Activated T-cell treated with anti-CD3 and anti-CD28 coated beads for 24 hours (primary cell): ENCODE measurements at regions not wholly inside any gene's neighbourhood (a gene's known extent, or its start where the extent isn't known, plus 50 kb on each side); places are given as distances from the start of the nearest gene placed in this dataset.

ENCODE experiments used
- DNase-seq: peaks from one replicate; pipeline ENCODE4 v3.0.0-alpha.2; 2020; ENCODE audit warnings: low read depth

DNA sequence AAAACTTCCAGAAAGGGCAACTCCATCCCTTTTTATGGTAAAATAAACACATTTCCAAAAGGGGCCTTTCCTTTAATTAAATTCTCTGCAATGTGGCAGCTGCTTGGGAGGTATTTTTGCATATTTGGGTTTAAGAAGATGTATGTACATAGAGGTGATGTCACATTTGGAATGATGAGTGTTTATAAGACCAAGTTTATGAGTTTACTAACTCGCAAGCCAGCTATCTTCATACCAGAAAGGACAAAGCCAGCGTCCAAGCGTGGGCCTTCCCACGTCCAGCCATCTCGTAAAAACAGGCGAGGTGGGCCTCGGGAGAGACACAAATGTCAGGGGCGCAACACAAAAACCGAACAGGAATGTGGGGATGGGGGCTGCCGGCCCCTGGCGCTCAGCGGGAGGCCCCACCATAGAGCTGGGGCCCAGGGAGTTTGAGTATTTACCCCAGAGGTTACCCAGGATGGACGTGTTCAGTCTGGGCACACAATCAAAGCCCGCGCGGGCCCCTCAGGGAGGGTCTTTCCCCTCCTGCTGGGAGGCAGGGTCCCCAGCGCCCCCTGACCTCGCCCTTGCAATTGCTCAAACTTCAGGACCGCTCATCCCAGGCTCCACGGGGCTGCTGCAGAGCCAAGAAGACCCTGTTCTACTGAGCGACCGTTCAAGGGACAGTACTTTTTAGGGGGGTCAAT, 137.3 kb downstream of the TWIST2 start:
- no peak for DNase-seq

DNA sequence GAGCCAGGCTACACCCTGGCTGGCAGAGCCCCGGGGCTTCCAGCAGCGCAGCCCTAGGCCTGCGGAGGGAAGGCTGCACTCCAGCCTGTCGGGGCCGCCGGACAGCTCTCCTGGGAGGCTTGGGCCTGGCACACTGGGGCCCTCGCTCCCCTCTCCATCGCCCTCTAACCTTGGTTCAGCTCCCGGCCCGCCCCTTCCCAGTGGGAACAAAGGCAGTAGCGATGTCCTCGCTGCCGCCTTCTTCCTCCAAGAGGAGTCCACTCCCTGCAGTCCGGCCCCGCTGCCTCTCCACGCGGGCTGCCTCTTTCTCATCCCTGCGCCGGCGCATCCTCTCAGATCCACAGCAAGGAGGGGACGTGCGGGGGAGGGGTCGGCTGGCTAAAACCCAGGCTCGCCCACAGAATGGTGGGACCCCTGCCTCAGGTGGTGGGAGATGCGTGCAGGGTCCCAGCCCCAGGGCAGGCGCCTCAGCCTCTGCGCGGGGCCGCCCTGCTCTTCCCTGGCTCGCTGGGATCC, 138.1 kb downstream of the TWIST2 start:
- no peak for DNase-seq

DNA sequence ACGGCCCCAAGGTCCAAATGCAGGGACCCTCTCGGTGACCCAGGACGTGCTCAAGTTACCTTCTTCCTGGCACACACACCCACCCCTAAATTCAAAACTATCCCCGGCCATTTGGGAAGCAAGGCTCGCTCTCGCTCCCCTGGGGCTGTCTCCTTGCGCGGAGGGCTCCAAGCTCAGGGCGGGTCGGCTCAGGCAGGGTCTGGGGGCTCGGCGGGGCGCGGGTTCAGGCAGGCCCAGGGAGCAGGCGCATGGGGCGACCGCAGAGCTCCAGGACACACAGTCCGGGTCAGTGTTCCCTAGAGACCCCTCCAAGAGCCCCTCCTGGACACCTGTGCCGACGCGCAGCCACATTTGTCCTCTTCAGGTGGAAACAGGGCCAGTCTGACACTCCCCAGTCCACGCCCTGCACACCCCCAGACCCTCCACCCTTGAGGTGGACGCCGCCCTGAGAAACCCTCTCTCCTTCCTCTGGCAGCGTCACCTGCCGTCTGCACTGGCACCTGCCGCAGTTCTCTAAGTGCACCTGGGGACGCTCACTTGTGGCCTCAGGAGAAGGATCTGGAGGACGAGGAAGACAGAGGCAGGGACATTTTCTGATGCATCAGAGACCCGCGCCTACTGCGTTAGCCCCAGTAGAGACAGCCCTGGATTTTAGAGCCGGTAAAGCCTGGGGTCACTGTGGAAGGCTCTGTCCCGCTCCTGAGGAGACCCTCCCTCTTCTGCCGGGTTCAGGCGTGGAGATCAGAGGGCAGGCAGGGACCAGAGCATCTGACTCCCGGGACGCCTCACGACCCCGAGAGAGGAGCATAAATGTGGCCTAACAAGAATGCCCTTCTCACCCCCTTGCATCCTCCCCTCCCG, 138.8 kb downstream of the TWIST2 start:
- no peak for DNase-seq

DNA sequence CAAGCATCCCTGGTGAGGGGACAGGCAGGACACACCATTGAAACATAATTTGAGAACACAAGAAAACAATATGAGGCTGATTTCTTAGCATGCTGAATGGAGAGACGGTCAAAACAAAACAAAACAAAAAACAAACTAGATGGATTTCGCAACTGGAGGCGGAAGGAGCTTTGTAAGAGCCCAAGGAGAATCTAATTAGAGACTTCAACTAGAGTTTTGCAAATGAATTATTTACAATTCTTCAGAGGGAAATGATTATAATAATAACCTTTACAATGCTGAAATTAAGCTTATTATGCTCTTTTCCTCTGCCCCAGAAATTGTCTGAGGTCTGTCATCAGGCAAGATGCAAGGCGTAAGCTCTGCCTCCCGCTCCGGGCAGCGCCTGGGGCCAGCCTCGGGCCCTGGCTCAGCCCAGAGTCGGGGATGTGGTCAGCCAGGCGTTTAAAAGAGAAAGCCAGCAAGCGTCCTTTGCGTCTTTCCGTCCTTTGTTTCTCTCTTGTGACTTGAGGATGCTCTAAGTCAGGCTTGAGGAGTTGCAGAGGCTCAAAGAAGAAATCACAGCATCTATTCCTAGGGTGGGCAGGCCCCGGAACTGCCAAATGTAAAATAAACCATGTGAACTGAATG, 139.6 kb downstream of the TWIST2 start:
- DNase-seq, result no peak

DNA sequence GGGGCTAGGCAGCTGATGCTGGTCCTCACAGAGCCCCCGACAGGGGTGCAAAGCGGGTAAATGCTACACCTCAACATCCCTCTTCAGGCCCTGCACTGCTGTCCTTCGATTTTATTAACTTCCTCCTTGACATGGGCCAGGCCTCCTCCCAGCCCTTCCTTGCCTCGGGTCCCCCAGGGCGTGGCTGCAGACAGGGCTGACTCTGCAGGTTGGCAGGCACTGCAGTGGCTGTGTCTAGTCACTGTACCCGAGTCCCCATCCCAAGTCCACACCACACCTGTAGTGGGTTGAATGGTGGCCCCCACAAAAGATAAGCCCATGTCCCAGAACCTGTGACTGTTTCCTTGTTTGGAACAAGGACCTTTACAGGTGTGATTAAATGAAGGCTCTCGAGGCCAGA, 140.2 kb downstream of the TWIST2 start:
- DNase-seq, result no peak

DNA sequence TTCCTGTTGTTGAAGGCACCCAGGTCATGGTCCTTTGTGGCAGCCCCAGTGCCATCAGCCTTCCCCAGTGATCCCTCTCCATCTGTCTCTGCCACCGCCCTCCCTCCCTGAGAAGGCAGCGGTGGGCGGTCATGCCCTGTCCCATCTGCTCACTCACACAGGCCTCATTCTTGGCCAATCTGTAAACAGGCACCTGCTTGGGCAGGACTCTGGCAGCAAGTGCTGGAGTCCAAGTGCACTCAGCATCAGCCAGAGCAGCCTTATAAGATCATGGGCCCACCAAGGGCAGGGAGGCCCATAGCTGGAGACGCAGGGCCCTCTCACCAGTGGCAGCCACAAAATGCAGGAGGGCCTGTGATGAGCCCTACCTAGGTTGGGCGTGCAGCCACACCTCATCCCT, 140.9 kb downstream of the TWIST2 start:
- DNase-seq, result no peak

DNA sequence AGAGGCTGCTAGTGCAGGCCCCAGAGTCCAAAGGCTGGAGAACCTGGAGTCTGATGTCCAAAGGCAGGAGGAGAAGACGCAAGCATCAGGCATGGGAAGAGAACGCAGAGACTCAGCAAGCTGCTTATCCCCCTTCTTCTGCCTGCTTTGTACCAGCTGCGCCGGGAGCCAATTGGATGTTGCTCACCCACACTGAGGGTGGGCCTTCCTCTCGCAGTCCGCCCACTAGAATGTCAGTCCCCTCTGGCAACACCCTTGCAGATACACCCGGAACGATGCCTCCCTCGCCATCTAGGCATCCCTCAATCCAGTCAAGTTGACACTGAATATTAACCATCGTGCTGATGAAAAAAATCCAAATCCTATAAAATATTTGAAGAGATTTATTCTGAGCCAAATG, 141.6 kb downstream of the TWIST2 start:
- no peak for DNase-seq

DNA sequence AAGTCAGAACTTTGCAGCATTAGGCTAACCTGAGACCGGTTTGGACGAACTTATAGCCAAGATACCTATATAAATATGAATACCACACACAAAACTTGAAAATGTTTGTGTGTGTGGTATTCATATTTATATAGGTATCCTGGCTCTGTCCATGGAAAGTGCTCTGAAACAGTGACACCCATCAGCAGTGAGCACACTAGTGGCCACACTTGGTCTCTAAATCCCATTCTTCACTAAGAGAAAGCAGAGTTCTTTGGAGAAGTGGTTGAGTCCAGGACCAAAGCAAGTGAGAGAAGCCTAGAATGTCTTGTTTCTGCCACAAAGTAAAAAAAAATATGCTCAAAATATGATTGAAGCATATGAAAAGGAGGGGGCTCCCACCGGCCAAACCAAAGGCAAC, 146.5 kb downstream of the TWIST2 start:
- no peak for DNase-seq

DNA sequence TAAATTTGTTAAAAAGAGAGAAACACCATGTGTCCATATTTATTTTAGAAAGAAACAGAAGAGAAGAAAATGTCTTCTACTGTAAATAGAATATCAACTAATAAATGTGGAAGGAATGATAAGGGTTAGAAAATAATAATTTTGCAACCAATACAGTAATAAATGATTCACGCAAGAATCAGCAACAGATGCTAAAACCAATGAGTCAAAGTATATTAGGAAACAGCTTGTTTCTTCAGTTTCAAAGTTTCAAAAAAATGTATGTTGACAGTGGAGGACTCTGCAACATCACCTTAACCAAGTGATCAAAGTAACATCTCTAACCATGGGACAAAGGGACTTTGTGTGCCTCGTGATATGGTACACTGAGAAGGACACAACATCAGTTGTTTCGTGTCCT, 147.0 kb downstream of the TWIST2 start:
- DNase-seq, result no peak

DNA sequence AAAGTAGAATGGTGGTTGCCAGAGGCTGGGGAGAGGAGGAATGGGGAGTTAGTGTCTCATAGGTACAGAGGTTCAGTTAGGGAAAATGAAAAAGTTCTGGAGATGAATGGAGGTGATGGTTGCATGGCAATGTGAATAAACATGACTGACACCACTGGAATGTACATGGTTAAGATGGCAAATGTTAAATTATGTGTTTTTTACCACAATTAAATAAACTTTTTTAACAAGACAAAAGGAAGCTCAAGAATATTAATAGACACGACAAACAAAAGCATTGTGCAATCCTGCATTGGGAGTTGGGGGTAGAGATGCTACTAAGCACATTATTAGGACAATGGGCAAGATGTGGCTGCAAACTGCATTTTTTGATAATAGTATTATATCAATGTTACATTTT, 147.7 kb downstream of the TWIST2 start:
- DNase-seq, result no peak

DNA sequence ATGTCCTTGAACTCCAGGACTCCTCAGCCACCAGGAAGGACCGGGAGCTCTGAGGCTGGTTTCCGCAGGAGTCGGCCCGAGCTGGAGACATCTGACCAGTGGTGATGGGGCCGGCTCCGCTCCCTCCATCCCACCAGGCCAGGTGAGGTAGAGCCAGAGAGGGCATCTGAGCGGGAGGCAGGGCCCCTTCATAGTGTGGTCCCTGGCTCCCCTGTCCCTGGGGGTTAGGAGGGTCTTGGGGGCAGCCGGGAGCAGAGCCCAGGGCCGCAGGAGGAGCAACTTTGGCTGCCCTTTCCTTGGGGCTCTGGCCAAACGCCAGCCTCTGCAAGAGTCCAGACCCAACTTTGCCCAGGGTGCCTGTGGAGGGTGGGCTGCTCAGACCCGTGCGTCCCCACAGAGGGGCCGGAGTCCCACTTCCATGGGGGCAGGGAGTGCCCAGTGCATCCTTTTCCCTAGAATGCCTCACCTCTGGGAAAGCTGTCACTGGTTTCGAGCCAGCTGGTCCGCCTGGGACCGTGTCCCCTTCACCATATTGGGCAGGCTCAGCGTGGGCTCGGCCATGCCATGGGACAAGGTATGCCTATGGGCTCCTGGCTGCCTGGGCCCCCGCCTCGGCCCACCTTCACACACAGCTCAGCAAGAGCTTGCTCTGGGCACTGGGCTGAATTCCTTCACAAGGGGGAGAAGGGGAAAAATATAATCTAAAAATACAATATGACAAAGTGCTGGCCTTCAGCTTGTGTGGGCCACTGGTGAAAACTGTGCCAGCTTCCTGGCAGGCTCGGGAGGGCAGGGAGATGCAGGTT, 148.6 kb downstream of the TWIST2 start:
- DNase-seq, result no peak

DNA sequence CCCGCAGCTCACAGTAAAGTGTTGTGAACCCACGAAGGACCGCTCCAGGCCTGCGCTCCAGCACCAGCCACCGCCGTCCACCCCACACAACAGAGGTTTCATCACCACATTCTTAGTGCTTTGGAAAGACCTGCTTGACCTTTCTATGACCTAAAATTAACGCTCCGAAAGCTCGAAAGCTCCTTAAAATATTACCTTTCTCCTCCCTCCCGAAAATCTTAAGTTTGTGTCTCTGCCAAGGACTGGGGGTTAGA, 149.2 kb downstream of the TWIST2 start:
- DNase-seq, result no peak

DNA sequence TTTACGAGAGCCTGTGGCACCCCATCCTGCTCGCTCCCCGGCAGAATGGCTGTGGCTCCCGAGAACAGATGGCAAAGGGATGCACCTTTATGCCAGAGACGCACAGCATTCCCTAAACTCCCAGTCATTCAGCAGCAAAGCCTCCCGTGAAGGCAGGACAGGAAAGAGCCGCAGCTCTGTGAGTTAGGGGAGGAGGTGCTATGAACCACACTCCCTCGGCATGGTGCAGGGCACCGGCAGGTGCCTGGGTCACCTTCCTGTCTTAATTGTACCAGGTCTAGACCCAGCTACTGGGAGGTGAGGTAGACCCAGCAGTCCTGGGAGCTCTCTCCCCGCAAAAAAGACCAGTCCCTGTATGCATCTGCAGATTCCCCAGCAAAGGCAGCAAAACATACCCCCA, 149.8 kb downstream of the TWIST2 start:
- DNase-seq, result no peak
